Activated CD4-positive, CD25-positive, alpha-beta regulatory T cell treated with anti-CD3 and anti-CD28 coated beads, Interleukin-2, amount 50 U/mL, for 72 hours (primary cell): ENCODE measurements at regions not wholly inside any gene's neighbourhood (a gene's known extent, or its start where the extent isn't known, plus 50 kb on each side); places are given as distances from the start of the nearest gene placed in this dataset.
"Not testable (repeated sequence)": the region's sequence is repeated elsewhere in the genome, so short reads cannot be mapped to it uniquely, and the experiment has no call there.

Experiments used
- DNase-seq: peaks from one replicate; pipeline ENCODE4 v3.0.0; 2021

GRCh38 chr10:46204482-46205102 lies 82.2 kb upstream of the ANTXRL start:
- not testable (repeated sequence) for DNase-seq

GRCh38 chr10:46210427-46210826 lies 76.4 kb upstream of the ANTXRL start:
- not testable (repeated sequence) for DNase-seq

GRCh38 chr10:46215426-46215825 lies 71.4 kb upstream of the ANTXRL start:
- DNase-seq, result no peak

- DNase-seq, result no peak
These were observed 70.7 kb upstream of the ANTXRL start for GRCh38 chr10:46216003-46216634.

GRCh38 chr10:46216836-46217751 lies 69.7 kb upstream of the ANTXRL start:
- peak; percentile 21 for DNase-seq

- DNase-seq, result no peak
These were observed 68.9 kb upstream of the ANTXRL start for GRCh38 chr10:46217752-46218453.

GRCh38 chr10:46218921-46219320 lies 67.9 kb upstream of the ANTXRL start:
- no peak for DNase-seq

GRCh38 chr10:46219431-46219990 lies 67.3 kb upstream of the ANTXRL start:
- DNase-seq, result not testable (repeated sequence)

GRCh38 chr10:46220187-46220586 lies 66.6 kb upstream of the ANTXRL start:
- DNase-seq, result no peak

- DNase-seq, result peak; percentile 26
These were observed 65.8 kb upstream of the ANTXRL start for GRCh38 chr10:46220872-46221538.

GRCh38 chr10:46222364-46222935 lies 64.3 kb upstream of the ANTXRL start:
- no peak for DNase-seq

GRCh38 chr10:46223064-46223480 lies 63.7 kb upstream of the ANTXRL start:
- DNase-seq, result peak; percentile 30

GRCh38 chr10:46223626-46224413 lies 63.0 kb upstream of the ANTXRL start:
- DNase-seq, result peak; percentile 20

- no peak for DNase-seq
These were observed 62.4 kb upstream of the ANTXRL start for GRCh38 chr10:46224414-46224682.

GRCh38 chr10:46225597-46225996 lies 61.2 kb upstream of the ANTXRL start:
- DNase-seq, result no peak

- peak; percentile 23 for DNase-seq
These were observed 60.6 kb upstream of the ANTXRL start for GRCh38 chr10:46226232-46226631.

GRCh38 chr10:46226900-46227558 lies 59.8 kb upstream of the ANTXRL start:
- DNase-seq, result no peak

- DNase-seq, result peak; percentile 26
These were observed 59.2 kb upstream of the ANTXRL start for GRCh38 chr10:46227571-46227935.

- DNase-seq, result no peak
These were observed 58.7 kb upstream of the ANTXRL start for GRCh38 chr10:46227936-46228562.

GRCh38 chr10:46228563-46229071 lies 58.2 kb upstream of the ANTXRL start:
- DNase-seq, result peak; percentile 56
